ENCODE measurements at regions not wholly inside any gene's neighbourhood (a gene's known extent, or its start where the extent isn't known, plus 50 kb on each side); places are given as distances from the start of the nearest gene placed in this dataset.

GRCh38 chr13:84082462-84082861 is 200.2 kb upstream of the SLITRK1 start:
- ATAC-seq: no peak
- no peak overlapping the region for H3K4me3 ChIP-seq
- H3K4me1 ChIP-seq: no peaks in the 10 kb centered on the region
- H3K27ac ChIP-seq: no peak overlapping the region
- intact Hi-C loops (cut with DNase I): no loop called here
- no peaks in the 10 kb centered on the region for H3K9me3 ChIP-seq
- no peaks in the 10 kb centered on the region for H3K36me3 ChIP-seq (ENCODE audit: insufficient read depth in 1 of 2, low read depth in 1 of 2)
- no peaks in the 10 kb centered on the region for H3K27me3 ChIP-seq (ENCODE audit: insufficient read depth in 3 of 3, low read length in 2 of 3)
- WGBS, 3 donors: 72 to 79% (median 73%) methylated on average over 4 of the region's 4 CpGs
- no peak for DNase-seq
- no peak for TF ChIP-seq CTCF (IDR thresholded peaks at IDR 0.05)

GRCh38 chr13:84080748-84081530 is 198.7 kb upstream of the SLITRK1 start:
- WGBS, 3 donors: 34 to 40% (median 40%) methylated on average over 7 of the region's 7 CpGs
- no peaks in the 10 kb centered on the region for H3K27me3 ChIP-seq (ENCODE audit: insufficient read depth in 3 of 3, low read length in 2 of 3)
- TF ChIP-seq CTCF (IDR thresholded peaks at IDR 0.05): no peak
- H3K27ac ChIP-seq: no peak overlapping the region
- ATAC-seq (no peak), DNase-seq (no peak)
- H3K4me1 ChIP-seq: no peaks in the 10 kb centered on the region
- no peaks in the 10 kb centered on the region for H3K36me3 ChIP-seq (ENCODE audit: insufficient read depth in 1 of 2, low read depth in 1 of 2)
- no peak overlapping the region for H3K4me3 ChIP-seq
- intact Hi-C loops (cut with DNase I): no loop called here
- H3K9me3 ChIP-seq: no peaks in the 10 kb centered on the region

- Histone ChIP-seq H3K9me3 (no peaks in the 10 kb centered on the region), H3K27ac (no peak overlapping the region), H3K4me1 (no peaks in the 10 kb centered on the region), H3K27me3 (ENCODE audit: insufficient read depth in 3 of 3, low read length in 2 of 3) (peaks cover 0 to 2% (median 0%) of the 10 kb centered on the region in 3 donors), H3K4me3 (no peak overlapping the region), H3K36me3 (ENCODE audit: insufficient read depth in 1 of 2, low read depth in 1 of 2) (no peaks in the 10 kb centered on the region)
- intact Hi-C loops (cut with DNase I): no loop called here
- TF ChIP-seq CTCF (IDR thresholded peaks at IDR 0.05): no peak
- ATAC-seq: no peak
- no peak for DNase-seq
These were observed 195.0 kb upstream of the SLITRK1 start for GRCh38 chr13:84077271-84077670.

- Histone ChIP-seq H3K9me3 (no peaks in the 10 kb centered on the region), H3K4me1 (no peaks in the 10 kb centered on the region), H3K27ac (no peak overlapping the region), H3K4me3 (no peak overlapping the region), H3K36me3 (ENCODE audit: insufficient read depth in 1 of 2, low read depth in 1 of 2) (no peaks in the 10 kb centered on the region), H3K27me3 (ENCODE audit: insufficient read depth in 3 of 3, low read length in 2 of 3) (peaks cover 0 to 2% (median 0%) of the 10 kb centered on the region in 3 donors)
- intact Hi-C loops (cut with DNase I): no loop called here
- no peak for ATAC-seq
- no peak for TF ChIP-seq CTCF (IDR thresholded peaks at IDR 0.05)
- no peak for DNase-seq
- WGBS, 3 donors: 69 to 77% (median 70%) methylated on average over 1 of the region's 1 CpG
These were observed 194.0 kb upstream of the SLITRK1 start for GRCh38 chr13:84076280-84076679.

- Histone ChIP-seq H3K9me3 (no peaks in the 10 kb centered on the region), H3K36me3 (ENCODE audit: insufficient read depth in 1 of 2, low read depth in 1 of 2) (no peaks in the 10 kb centered on the region), H3K4me3 (no peak overlapping the region), H3K4me1 (no peaks in the 10 kb centered on the region), H3K27ac (no peak overlapping the region), H3K27me3 (ENCODE audit: insufficient read depth in 3 of 3, low read length in 2 of 3) (no peaks in the 10 kb centered on the region)
- no peak for TF ChIP-seq CTCF (IDR thresholded peaks at IDR 0.05)
- ATAC-seq (no peak), DNase-seq (no peak)
- intact Hi-C loops (cut with DNase I): no loop called here
- 75 to 85% (median 79%) methylated on average over 3 of the region's 3 CpGs for WGBS, 3 donors
These were observed 168.3 kb upstream of the SLITRK1 start for GRCh38 chr13:84050536-84050935.
